Upper lobe of left lung (tissue), 4 donors: ENCODE measurements at regions not wholly inside any gene's neighbourhood (a gene's known extent, or its start where the extent isn't known, plus 50 kb on each side); places are given as distances from the start of the nearest gene placed in this dataset.

Source experiments
- CTCF ChIP-seq, 6 experiments: fragments of 450-650 bp in 4 of 6; fragments of 200-600 bp in 2 of 6; sonication (generic) in 2 of 6; IDR thresholded peaks; one replicate each; pipeline ENCODE4 v1.5.1; 2016 to 2019; ENCODE audit warnings: antibody characterized with exemption in 6 of 6
- EP300 ChIP-seq, 4 donors: sonication (generic); formaldehyde crosslinking; IDR thresholded peaks; one replicate each; pipeline ENCODE4 v1.5.1; 2017; ENCODE audit warnings: antibody characterized with exemption in 4 of 4, control low read depth in 2 of 4
- POLR2A ChIP-seq, 4 donors: fragments of 450-650 bp; IDR thresholded peaks; one replicate each; pipeline ENCODE4 v1.5.1; 2016 to 2017; ENCODE audit warnings: antibody characterized with exemption in 4 of 4, mild to moderate bottlenecking in 2 of 4

- TF ChIP-seq CTCF (IDR thresholded peaks at IDR 0.05) (no peak), EP300 (IDR thresholded peaks at IDR 0.05) (no peak), POLR2A (IDR thresholded peaks at IDR 0.05) (no peak)
Measured at GRCh38 chr6:21993841-21994240, 303.0 kb downstream of the PRL start.
